ENCODE measurements at regions not wholly inside any gene's neighbourhood (a gene's known extent, or its start where the extent isn't known, plus 50 kb on each side); places are given as distances from the start of the nearest gene placed in this dataset.

DNA sequence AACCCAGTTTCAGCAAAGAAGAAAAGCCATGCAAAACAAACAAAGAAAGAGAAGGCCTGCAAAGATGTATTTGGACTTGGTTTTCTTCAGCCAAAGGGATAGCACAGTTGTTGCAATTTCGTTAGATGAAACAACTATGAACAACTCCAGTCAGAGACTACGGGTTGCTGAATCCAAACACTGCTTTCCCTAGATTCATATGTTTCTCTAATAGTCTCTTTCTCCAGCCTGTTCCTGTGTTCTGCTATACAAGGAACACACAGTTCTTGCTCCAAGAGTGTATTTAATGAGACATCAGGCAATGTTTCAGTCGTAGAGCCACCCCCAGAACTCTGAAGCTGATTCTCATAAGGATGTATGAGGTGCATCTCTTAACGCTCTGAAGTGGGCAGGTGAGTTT is 162.5 kb upstream of the TBL1X start:
- H3K4me3 ChIP-seq: no peak overlapping the region
- H3K9me3 ChIP-seq: no peaks in the 10 kb centered on the region
- no peak for DNase-seq
- H3K4me1 ChIP-seq: peaks cover 0 to 13% (median 0%) of the 10 kb centered on the region in 4 donors
- H3K27me3 ChIP-seq: no peaks in the 10 kb centered on the region
- 74 to 77% methylated on average over 4 of the region's 4 CpGs for WGBS, 2 donors
- intact Hi-C loops (cut with DNase I): no loop called here
- H3K36me3 ChIP-seq: no peaks in the 10 kb centered on the region
- TF ChIP-seq EP300 (IDR thresholded peaks at IDR 0.05): no peak
- no peak for TF ChIP-seq POLR2AphosphoS5 (IDR thresholded peaks at IDR 0.05)
- TF ChIP-seq POLR2A (IDR thresholded peaks at IDR 0.05): no peak
- TF ChIP-seq, protein P1, sequence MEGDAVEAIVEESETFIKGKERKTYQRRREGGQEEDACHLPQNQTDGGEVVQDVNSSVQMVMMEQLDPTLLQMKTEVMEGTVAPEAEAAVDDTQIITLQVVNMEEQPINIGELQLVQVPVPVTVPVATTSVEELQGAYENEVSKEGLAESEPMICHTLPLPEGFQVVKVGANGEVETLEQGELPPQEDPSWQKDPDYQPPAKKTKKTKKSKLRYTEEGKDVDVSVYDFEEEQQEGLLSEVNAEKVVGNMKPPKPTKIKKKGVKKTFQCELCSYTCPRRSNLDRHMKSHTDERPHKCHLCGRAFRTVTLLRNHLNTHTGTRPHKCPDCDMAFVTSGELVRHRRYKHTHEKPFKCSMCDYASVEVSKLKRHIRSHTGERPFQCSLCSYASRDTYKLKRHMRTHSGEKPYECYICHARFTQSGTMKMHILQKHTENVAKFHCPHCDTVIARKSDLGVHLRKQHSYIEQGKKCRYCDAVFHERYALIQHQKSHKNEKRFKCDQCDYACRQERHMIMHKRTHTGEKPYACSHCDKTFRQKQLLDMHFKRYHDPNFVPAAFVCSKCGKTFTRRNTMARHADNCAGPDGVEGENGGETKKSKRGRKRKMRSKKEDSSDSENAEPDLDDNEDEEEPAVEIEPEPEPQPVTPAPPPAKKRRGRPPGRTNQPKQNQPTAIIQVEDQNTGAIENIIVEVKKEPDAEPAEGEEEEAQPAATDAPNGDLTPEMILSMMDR (IDR thresholded peaks at IDR 0.05): no peak
- H3K27ac ChIP-seq: peak overlapping the region in 3 of 4 donors; percentile 2 to 58 (median 34)

DNA sequence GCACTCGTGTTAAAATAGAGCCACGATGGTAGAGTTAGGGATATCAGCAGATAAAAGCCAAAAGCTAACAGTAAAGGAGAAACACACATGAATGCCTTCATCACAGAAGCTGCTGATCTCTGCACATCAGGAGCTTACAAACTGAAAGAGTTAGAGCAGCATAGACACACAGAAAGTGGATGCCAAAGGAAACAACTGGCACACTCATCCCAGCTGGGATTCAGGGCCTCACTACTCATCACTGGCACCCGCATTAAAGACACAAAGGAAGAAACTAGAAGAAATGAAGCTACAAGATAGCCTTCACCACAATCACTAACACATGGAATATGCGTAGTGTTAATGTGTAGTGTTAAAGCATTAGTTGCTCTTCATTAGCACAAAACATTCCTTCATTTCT is 156.4 kb upstream of the TBL1X start:
- no peak for DNase-seq
- Histone ChIP-seq H3K9me3 (no peaks in the 10 kb centered on the region), H3K4me3 (no peak overlapping the region), H3K4me1 (no peaks in the 10 kb centered on the region), H3K36me3 (no peaks in the 10 kb centered on the region), H3K27ac (no peak overlapping the region), H3K27me3 (no peaks in the 10 kb centered on the region)
- TF ChIP-seq, protein P1 (IDR thresholded peaks at IDR 0.05): no peak
- TF ChIP-seq POLR2AphosphoS5 (IDR thresholded peaks at IDR 0.05) (no peak), POLR2A (IDR thresholded peaks at IDR 0.05) (no peak), EP300 (IDR thresholded peaks at IDR 0.05) (no peak)
- intact Hi-C loops (cut with DNase I): no loop called here
- WGBS, 2 donors: 94% methylated on average over 4 of the region's 4 CpGs

DNA sequence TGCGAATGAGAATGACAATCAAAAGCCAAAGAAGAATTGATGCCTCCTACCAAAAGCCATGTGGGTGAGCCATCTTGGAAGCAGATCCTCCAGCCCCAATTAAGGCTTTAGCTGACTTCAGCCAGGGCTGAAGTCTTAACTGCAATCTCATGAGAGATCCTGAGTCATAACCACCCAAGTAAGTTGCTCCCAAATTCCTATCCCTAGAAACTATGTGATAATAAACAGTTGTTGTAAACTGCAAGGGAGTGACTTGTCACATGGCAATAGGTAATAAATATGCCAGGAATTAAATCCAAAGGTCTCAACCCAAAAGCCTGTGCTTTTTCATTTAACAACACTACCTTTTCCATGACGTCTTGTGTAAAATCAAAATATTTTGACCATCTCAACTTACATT is 154.2 kb upstream of the TBL1X start:
- Histone ChIP-seq H3K27me3 (no peaks in the 10 kb centered on the region), H3K9me3 (no peaks in the 10 kb centered on the region), H3K4me3 (no peak overlapping the region), H3K36me3 (no peaks in the 10 kb centered on the region), H3K4me1 (no peaks in the 10 kb centered on the region), H3K27ac (no peak overlapping the region)
- no peak for DNase-seq
- 91% methylated on average over 2 of the region's 2 CpGs for WGBS, 2 donors
- intact Hi-C loops (cut with DNase I): loop anchor here (10.0 kb wide), 1 partner anchor 154 kb away; the partner anchor contains the start of gene TBL1X
- TF ChIP-seq POLR2AphosphoS5 (IDR thresholded peaks at IDR 0.05) (no peak), EP300 (IDR thresholded peaks at IDR 0.05) (no peak), POLR2A (IDR thresholded peaks at IDR 0.05) (no peak)
- TF ChIP-seq, protein P1 (IDR thresholded peaks at IDR 0.05): no peak

DNA sequence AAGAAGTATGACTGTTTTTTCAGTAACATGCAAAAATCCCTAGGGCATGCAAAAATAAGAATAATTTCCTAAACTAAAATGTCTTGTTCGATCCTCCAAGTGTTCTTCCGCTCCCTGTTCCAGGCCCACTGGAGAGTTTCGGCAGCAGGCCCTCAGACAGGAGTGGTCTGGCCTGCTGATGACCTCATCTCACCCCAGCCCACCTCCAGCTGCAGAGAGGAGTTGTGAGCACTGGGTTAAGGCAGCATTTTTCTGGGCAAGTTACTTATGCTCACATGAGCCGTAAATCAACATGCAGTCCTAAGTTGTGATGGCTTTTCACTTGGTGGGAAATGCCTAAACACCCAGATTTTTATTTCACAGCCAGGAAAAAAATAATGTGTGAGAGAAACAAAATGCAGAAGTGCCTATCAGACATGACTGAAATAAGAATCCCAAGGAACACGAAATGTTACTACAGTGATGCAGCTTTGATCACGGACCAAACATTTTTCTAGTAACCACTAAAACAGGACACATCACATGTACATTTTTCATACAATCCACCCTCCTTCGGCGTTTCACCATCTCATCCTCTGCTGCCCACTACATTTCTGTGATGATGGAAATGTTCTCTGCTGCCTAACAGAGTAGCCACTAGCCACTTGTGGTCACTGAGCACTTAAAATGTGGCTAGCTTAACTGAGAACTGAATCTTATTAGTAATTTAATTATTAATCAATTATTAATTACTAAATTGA is 153.3 kb upstream of the TBL1X start:
- DNase-seq: no peak
- Histone ChIP-seq H3K4me1 (peaks cover 0 to 3% (median 1%) of the 10 kb centered on the region in 4 donors), H3K4me3 (no peak overlapping the region), H3K36me3 (no peaks in the 10 kb centered on the region), H3K27ac (no peak overlapping the region), H3K9me3 (no peaks in the 10 kb centered on the region), H3K27me3 (no peaks in the 10 kb centered on the region)
- WGBS, 2 donors: 87 to 93% methylated on average over 8 of the region's 8 CpGs
- intact Hi-C loops (cut with DNase I): loop anchor here (10.0 kb wide), 1 partner anchor 153 kb away; the partner anchor contains the start of gene TBL1X
- TF ChIP-seq, protein P1 (IDR thresholded peaks at IDR 0.05): no peak
- no peak for TF ChIP-seq EP300 (IDR thresholded peaks at IDR 0.05)
- TF ChIP-seq POLR2A (IDR thresholded peaks at IDR 0.05): no peak
- TF ChIP-seq POLR2AphosphoS5 (IDR thresholded peaks at IDR 0.05): no peak
